GM23248 (cell line): ENCODE measurements at regions not wholly inside any gene's neighbourhood (a gene's known extent, or its start where the extent isn't known, plus 50 kb on each side); places are given as distances from the start of the nearest gene placed in this dataset.
A peak's percentile ranks its signal among the peaks of the same experiment; 100 is the strongest.
"Not testable (repeated sequence)": the region's sequence is repeated elsewhere in the genome, so short reads cannot be mapped to it uniquely, and the experiment has no call there.

Source experiments
- DNase-seq: peaks from one replicate; pipeline ENCODE4 v3.0.0-alpha.2; 2015
- H2AFZ ChIP-seq: fragments of 200-600 bp; sonication (generic); 2 replicates; pipeline ENCODE4 v1.6.1; 2016; ENCODE audit warnings: antibody characterized with exemption
- H3F3A ChIP-seq: fragments of 200-600 bp; sonication (generic); 2 replicates; pipeline ENCODE4 v1.6.1; 2016; ENCODE audit warnings: mild to moderate bottlenecking, antibody characterized with exemption, mixed run types; ENCODE audit not compliant: insufficient read depth
- H3K27ac ChIP-seq: fragments of 200-600 bp; sonication (generic); 2 replicates; pipeline ENCODE4 v1.5.1; 2016; ENCODE audit warnings: mild to moderate bottlenecking
- H3K27me3 ChIP-seq: fragments of 200-600 bp; sonication (generic); replicated peaks from 2 replicates; pipeline ENCODE4 v1.6.1; 2016; ENCODE audit warnings: mild to moderate bottlenecking; ENCODE audit not compliant: insufficient read depth
- H3K36me3 ChIP-seq: fragments of 200-600 bp; sonication (generic); 2 replicates; pipeline ENCODE4 v1.6.1; 2016; ENCODE audit warnings: low read depth, mild to moderate bottlenecking
- H3K4me1 ChIP-seq: fragments of 200-600 bp; sonication (generic); 2 replicates; pipeline ENCODE4 v1.6.1; 2016; ENCODE audit warnings: mild to moderate bottlenecking; ENCODE audit not compliant: insufficient read depth
- H3K4me2 ChIP-seq: fragments of 200-600 bp; sonication (generic); one replicate; pipeline ENCODE4 v1.6.1; 2016; ENCODE audit warnings: mild to moderate bottlenecking; ENCODE audit not compliant: unreplicated experiment
- H3K4me3 ChIP-seq: fragments of 200-600 bp; sonication (generic); 2 replicates; pipeline ENCODE4 v1.5.1; 2016; ENCODE audit warnings: mild to moderate bottlenecking
- H3K79me2 ChIP-seq: fragments of 200-600 bp; sonication (generic); 2 replicates; pipeline ENCODE4 v1.6.1; 2016; ENCODE audit warnings: mild to moderate bottlenecking; ENCODE audit not compliant: insufficient read depth
- H3K9ac ChIP-seq: fragments of 200-600 bp; sonication (generic); 2 replicates; pipeline ENCODE4 v1.6.1; 2016; ENCODE audit warnings: mild to moderate bottlenecking
- H3K9me2 ChIP-seq: fragments of 200-600 bp; sonication (generic); 2 replicates; pipeline ENCODE4 v1.6.1; 2016; ENCODE audit warnings: mixed run types, mild to moderate bottlenecking, moderate library complexity; ENCODE audit not compliant: insufficient read depth
- H3K9me3 ChIP-seq: fragments of 200-600 bp; sonication (generic); one replicate; pipeline ENCODE4 v1.6.1; 2017; ENCODE audit warnings: low read depth
- H4K20me1 ChIP-seq: fragments of 200-600 bp; sonication (generic); 2 replicates; pipeline ENCODE4 v1.6.0; 2016; ENCODE audit not compliant: insufficient read depth
- EZH2 ChIP-seq: fragments of 200-600 bp; sonication (generic); IDR thresholded peaks from 2 replicates; pipeline ENCODE4 v1.6.1; 2018; ENCODE audit warnings: antibody characterized with exemption, mild to moderate bottlenecking; ENCODE audit not compliant: insufficient read depth, poor library complexity, severe bottlenecking
- EZH2phosphoT487 ChIP-seq: fragments of 200-600 bp; sonication (generic); IDR thresholded peaks from 2 replicates; pipeline ENCODE4 v1.6.1; 2018; ENCODE audit warnings: antibody characterized with exemption, moderate library complexity, mild to moderate bottlenecking, low read depth; ENCODE audit not compliant: insufficient read depth
- WGBS, 2 experiments: methylation state at CpG; one replicate each; pipeline ENCODE4 v1.1.6; 2015 to 2017; ENCODE audit warnings: low lambda C conversion rate in 2 of 2, low coverage in 1 of 2; ENCODE audit errors: missing lambda C conversion rate in 2 of 2; 5-methylcytosine and 5-hydroxymethylcytosine counted together
- in situ Hi-C: fragments of 300-500 bp; cut with MboI; formaldehyde crosslinking; loops from 2 replicates; pipeline ENCODE4 v1.15.0; 2020

DNA sequence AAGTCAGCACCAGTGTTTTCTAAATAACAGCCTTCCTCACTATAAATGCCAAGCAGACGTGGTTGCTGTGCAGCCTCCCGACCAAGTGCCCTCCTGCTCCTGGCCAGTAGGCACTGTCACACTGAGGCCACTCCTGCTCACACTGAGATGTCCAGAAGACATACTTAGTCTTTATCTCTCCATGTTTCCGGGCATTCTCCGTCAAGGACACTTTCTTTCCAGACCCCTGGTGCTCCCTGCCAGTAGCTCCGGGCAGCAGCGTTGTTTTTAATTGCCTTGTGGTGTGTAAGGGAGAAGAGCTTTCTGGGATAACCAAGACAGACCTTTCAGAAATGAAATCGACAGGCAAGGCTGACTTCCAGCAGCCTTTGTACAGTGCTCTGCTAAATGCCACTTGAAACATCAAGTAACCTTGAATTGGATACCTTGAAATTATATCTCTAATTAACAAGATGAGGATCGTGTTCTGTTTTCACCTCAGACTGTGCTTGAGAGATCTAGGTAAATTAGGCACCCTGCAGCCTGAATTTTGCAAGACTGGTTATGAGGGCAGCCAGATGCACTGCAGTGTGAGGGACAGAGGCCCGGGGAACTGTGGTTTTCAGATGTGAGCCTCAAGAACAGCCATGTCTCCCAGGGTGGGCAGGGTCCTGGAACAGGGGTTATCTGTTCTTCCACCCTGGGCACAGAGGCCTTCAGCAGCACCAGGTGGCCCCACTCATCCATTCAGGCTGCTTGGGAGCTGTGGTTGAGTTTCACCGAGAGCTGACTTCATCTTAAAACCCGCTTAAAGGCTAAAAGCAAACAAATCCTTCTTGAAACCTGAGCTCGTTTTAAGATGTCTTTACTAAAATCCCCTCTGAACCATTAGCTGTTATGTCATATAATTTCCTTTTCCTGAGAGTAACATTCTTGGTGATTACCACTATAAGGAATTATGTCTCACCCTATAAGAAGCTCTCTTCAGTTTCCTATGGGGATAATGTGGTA lies 105.5 kb upstream of the IL12A start:
- no peaks in the 10 kb centered on the region for H4K20me1 ChIP-seq
- H3F3A ChIP-seq: peaks cover 4% of the 10 kb centered on the region; the same call in 1 of the 2 replicates
- peak overlapping the region; percentile 33 for H3K4me2 ChIP-seq
- TF ChIP-seq EZH2 (no peak), EZH2phosphoT487 (no peak)
- peaks cover 18% of the 10 kb centered on the region for H3K4me1 ChIP-seq
- H3K36me3 ChIP-seq: no peaks in the 10 kb centered on the region; the same call in 1 of the 2 replicates
- in situ Hi-C loops: no loop called here
- 34 to 39% methylated on average over 12 of the region's 12 CpGs for WGBS, 2 experiments
- peak; percentile 43 for DNase-seq
- H3K27ac ChIP-seq: 0 out of 2 replicates have a peak overlapping the region, but pooled peaks have one; percentile 4
- H2AFZ ChIP-seq: 0 out of 2 replicates have a peak overlapping the region, but pooled peaks have one; percentile 21
- H3K9me3 ChIP-seq: no peaks in the 10 kb centered on the region
- H3K27me3 ChIP-seq: no peaks in the 10 kb centered on the region
- H3K4me3 ChIP-seq: no peak overlapping the region
- peaks cover 88% of the 10 kb centered on the region for H3K79me2 ChIP-seq
- no peaks in the 10 kb centered on the region for H3K9me2 ChIP-seq
- H3K9ac ChIP-seq: 0 out of 2 replicates have a peak overlapping the region, but pooled peaks have one; percentile 2

DNA sequence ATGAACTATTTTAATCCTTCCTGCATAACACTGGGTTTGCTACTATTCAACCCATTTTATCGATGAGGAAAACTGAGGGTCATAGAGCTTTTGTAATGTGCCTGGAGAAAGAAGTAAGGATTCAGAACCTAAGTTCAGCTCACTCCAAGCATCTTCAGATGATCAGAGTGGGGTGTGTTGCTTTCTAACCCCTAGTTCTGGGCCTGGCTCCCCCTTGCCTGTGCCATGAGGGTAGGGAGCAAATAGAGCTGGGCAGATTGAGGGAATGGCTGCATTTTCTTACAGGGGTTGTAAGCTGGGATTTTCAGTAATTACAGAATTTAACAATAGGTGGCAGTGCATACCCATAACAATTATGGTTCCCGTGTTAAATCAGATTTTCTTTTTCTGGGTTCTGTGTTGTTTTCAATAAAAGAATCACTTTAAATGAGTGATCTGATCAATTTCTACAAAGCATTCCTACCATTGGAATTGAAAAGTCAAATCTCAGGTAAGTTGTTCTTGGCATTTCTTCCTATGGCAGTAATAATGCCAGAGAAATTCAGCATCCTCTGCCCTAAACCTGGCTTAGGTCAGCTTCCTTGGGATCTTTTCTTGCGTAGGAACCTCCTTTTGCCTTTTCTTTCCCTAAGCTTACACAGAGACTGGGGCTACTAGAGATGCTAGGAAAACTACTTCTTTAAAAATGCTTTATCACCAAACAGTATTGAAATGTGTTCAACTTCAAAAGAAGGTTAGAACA lies 103.8 kb upstream of the IL12A start:
- peak; percentile 63 for DNase-seq
- H3K4me3 ChIP-seq: no peak overlapping the region
- H3K9me2 ChIP-seq: no peaks in the 10 kb centered on the region
- no peaks in the 10 kb centered on the region; the same call in 1 of the 2 replicates for H3K36me3 ChIP-seq
- no peak overlapping the region for H3K9ac ChIP-seq
- H4K20me1 ChIP-seq: no peaks in the 10 kb centered on the region
- WGBS, 2 experiments: 63 to 68% methylated on average over 3 of the region's 3 CpGs
- H3K4me1 ChIP-seq: peaks cover 17% of the 10 kb centered on the region
- H3K79me2 ChIP-seq: peaks cover 83% of the 10 kb centered on the region
- H3K27me3 ChIP-seq: no peaks in the 10 kb centered on the region
- H3K9me3 ChIP-seq: no peaks in the 10 kb centered on the region
- TF ChIP-seq EZH2 (no peak), EZH2phosphoT487 (no peak)
- H3K4me2 ChIP-seq: no peak overlapping the region
- no peak overlapping the region for H2AFZ ChIP-seq
- no peak overlapping the region for H3K27ac ChIP-seq
- in situ Hi-C loops: loop anchor here (5.0 kb wide), 1 partner anchor 117 kb away; no protein-coding TSS in a partner anchor
- peaks cover 4% of the 10 kb centered on the region; the same call in 1 of the 2 replicates for H3F3A ChIP-seq

GRCh38 chr3:159886050-159886449 lies 102.6 kb upstream of the IL12A start:
- Histone ChIP-seq H3K9me2 (no peaks in the 10 kb centered on the region), H3K79me2 (peaks cover 83% of the 10 kb centered on the region), H3K27ac (no peak overlapping the region), H3K4me1 (peaks cover 17% of the 10 kb centered on the region), H3K4me2 (no peak overlapping the region), H3K9ac (no peak overlapping the region), H2AFZ (no peak overlapping the region), H3K9me3 (no peaks in the 10 kb centered on the region), H3K4me3 (no peak overlapping the region), H3F3A (peaks cover 4% of the 10 kb centered on the region; the same call in 1 of the 2 replicates), H3K36me3 (no peaks in the 10 kb centered on the region; the same call in 1 of the 2 replicates), H3K27me3 (no peaks in the 10 kb centered on the region), H4K20me1 (no peaks in the 10 kb centered on the region)
- no peak for DNase-seq
- 97 to 100% methylated on average over 3 of the region's 3 CpGs for WGBS, 2 experiments
- in situ Hi-C loops: loop anchor here (5.0 kb wide), 1 partner anchor 116 kb away; no protein-coding TSS in a partner anchor
- TF ChIP-seq EZH2: no peak
- no peak for TF ChIP-seq EZH2phosphoT487

DNA sequence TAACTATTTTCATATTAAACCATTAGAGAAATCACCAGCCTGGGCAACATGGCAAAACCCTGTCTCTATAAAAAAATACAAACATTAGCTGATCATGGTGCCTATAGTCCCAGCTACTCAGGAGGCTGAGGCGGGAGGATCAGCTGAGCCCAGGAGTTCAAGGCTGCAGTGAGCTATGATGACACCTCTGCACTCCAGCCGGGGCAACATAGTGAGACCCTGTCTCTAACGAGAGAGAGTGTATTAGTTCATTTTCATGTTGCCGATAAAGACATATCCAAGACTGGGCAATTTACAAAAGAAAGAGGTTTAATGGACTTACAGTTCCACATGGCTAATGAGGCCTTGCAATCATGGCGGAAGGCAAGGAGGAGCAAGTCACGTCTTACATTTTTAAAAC lies 102.1 kb upstream of the IL12A start:
- H3F3A ChIP-seq, H3K9ac ChIP-seq, H3K27me3 ChIP-seq, H3K9me3 ChIP-seq, H3K4me2 ChIP-seq, H2AFZ ChIP-seq, H3K9me2 ChIP-seq, H3K27ac ChIP-seq, H3K4me3 ChIP-seq, DNase-seq, H3K36me3 ChIP-seq, H4K20me1 ChIP-seq: not testable (repeated sequence)
- in situ Hi-C loops: loop anchor here (5.0 kb wide), 1 partner anchor 116 kb away; no protein-coding TSS in a partner anchor
- Histone ChIP-seq H3K4me1 (peaks cover 17% of the 10 kb centered on the region), H3K79me2 (peaks cover 78% of the 10 kb centered on the region)
- WGBS, 2 experiments: 97 to 98% methylated on average over 6 of the region's 6 CpGs
